ENCODE measurements at regions not wholly inside any gene's neighbourhood (a gene's known extent, or its start where the extent isn't known, plus 50 kb on each side); places are given as distances from the start of the nearest gene placed in this dataset.

DNA sequence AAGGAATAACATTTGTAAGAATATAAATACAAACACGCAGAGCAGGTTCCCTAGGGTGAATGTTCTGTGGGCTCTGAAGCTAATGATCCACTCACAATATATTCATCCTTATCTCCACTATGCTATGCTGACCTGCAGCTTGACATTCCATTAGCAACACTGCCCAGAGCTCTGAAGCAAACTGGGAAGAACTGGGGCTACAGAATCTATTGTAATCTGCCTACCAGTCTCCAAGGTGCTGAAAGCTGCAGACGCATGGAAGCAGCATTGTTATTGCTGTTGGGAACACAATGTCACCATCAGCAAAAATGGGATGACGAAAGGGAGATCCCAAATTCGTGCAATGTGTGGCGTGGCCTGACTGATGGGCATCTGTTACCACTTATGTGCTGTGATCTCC is 316.7 kb upstream of the RORA start:
- intact Hi-C loops (cut with micrococcal nuclease), result no loop called here
- no peaks in the 10 kb centered on the region for H3K9me3 Mint-ChIP-seq
- H3K4me1 Mint-ChIP-seq, result no peaks in the 10 kb centered on the region
- H3K36me3 Mint-ChIP-seq (ENCODE audit: low read depth), result no peaks in the 10 kb centered on the region
- CTCF ChIA-PET, result no interaction called here
- TF ChIP-seq, protein P1, sequence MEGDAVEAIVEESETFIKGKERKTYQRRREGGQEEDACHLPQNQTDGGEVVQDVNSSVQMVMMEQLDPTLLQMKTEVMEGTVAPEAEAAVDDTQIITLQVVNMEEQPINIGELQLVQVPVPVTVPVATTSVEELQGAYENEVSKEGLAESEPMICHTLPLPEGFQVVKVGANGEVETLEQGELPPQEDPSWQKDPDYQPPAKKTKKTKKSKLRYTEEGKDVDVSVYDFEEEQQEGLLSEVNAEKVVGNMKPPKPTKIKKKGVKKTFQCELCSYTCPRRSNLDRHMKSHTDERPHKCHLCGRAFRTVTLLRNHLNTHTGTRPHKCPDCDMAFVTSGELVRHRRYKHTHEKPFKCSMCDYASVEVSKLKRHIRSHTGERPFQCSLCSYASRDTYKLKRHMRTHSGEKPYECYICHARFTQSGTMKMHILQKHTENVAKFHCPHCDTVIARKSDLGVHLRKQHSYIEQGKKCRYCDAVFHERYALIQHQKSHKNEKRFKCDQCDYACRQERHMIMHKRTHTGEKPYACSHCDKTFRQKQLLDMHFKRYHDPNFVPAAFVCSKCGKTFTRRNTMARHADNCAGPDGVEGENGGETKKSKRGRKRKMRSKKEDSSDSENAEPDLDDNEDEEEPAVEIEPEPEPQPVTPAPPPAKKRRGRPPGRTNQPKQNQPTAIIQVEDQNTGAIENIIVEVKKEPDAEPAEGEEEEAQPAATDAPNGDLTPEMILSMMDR (IDR thresholded peaks at IDR 0.05), result no peak
- H3K27me3 Mint-ChIP-seq, result no peaks in the 10 kb centered on the region
- no peak overlapping the region for H3K4me3 Mint-ChIP-seq
- DNase-seq, result no peak
- ATAC-seq (ENCODE audit: low read depth), result no peak
- no peak overlapping the region for H3K27ac Mint-ChIP-seq
- POLR2A ChIA-PET, result no interaction called here

GRCh38 chr15:61541516-61541915 is 312.4 kb upstream of the RORA start:
- H3K4me1 Mint-ChIP-seq, result no peaks in the 10 kb centered on the region
- H3K27me3 Mint-ChIP-seq, result peaks cover 7% of the 10 kb centered on the region
- DNase-seq (no peak), ATAC-seq (ENCODE audit: low read depth) (no peak)
- H3K36me3 Mint-ChIP-seq (ENCODE audit: low read depth), result no peaks in the 10 kb centered on the region
- no peak overlapping the region for H3K4me3 Mint-ChIP-seq
- intact Hi-C loops (cut with micrococcal nuclease), result no loop called here
- TF ChIP-seq, protein P1 (IDR thresholded peaks at IDR 0.05), result no peak
- H3K9me3 Mint-ChIP-seq, result no peaks in the 10 kb centered on the region
- ChIA-PET POLR2A (no interaction called here), CTCF (no interaction called here)
- no peak overlapping the region for H3K27ac Mint-ChIP-seq

DNA sequence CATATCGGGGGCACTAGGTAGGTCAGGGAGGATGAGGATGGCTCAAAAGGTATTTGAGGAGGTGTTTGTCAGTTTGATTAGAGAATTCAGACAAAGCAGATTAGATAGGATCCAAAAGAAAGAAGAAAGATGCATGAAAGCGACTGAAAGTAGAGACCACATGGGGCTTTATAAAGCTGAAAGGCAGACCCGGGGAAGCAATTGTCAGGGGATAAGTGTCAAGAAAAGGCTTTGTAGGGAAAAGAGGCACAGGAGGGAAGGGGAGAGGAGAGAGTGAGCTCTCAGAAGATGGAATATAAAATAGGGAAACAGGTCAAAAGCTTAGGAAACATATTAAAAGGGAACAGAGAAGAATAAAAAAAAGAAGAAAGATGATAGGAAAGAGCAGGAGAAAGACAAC is 308.2 kb upstream of the RORA start:
- ChIA-PET CTCF (no interaction called here), POLR2A (no interaction called here)
- Mint-ChIP-seq H3K27ac (no peak overlapping the region), H3K9me3 (no peaks in the 10 kb centered on the region), H3K36me3 (ENCODE audit: low read depth) (no peaks in the 10 kb centered on the region), H3K27me3 (peaks cover 7% of the 10 kb centered on the region), H3K4me3 (no peak overlapping the region), H3K4me1 (no peaks in the 10 kb centered on the region)
- no peak for ATAC-seq (ENCODE audit: low read depth)
- no peak for DNase-seq
- intact Hi-C loops (cut with micrococcal nuclease), result no loop called here
- TF ChIP-seq, protein P1 (IDR thresholded peaks at IDR 0.05), result no peak

DNA sequence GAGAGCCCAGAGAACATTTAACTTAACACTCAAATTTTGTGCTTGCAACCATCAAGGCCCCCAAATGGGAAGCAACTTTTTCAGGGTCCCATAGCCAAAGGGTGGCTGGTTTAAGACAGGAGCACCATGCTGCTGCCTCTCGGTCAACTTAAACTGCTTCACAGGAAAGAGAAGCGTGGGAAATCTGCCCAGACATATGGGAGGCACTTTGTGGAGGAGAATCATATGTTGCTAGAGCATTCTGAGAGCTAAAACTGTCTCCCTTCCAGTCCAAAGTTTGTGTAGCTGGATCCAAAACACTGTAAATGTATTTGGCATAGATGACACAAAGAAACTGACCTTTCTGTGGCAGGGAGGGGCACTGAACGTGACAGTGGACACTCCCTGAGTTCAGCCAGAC is 305.9 kb upstream of the RORA start:
- no peak for DNase-seq
- intact Hi-C loops (cut with micrococcal nuclease), result no loop called here
- Mint-ChIP-seq H3K4me3 (no peak overlapping the region), H3K27ac (no peak overlapping the region), H3K27me3 (peaks cover 7% of the 10 kb centered on the region), H3K4me1 (no peaks in the 10 kb centered on the region), H3K9me3 (no peaks in the 10 kb centered on the region), H3K36me3 (ENCODE audit: low read depth) (no peaks in the 10 kb centered on the region)
- no peak for ATAC-seq (ENCODE audit: low read depth)
- ChIA-PET POLR2A (no interaction called here), CTCF (no interaction called here)
- TF ChIP-seq, protein P1 (IDR thresholded peaks at IDR 0.05), result no peak

DNA sequence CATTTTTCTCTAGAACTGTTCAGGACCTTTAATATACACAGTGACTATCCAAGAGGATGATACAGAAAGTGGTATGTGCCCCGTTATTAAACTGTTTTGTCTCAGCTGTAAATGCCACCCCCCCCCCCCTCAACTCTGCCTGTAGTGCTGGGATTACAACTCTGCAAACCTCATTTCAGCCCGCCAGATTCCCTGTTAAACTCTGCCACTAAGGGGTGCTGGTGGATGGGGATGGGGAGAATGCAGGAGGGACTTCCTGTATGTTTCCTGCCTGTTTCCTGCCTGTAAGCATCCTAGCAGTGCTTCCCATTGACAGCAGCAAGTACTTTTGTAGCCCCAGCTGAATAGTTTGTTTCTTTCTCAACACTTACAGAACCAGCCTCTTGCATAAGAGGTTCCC is 301.7 kb upstream of the RORA start:
- no peak overlapping the region for H3K27ac Mint-ChIP-seq
- no peak overlapping the region for H3K4me3 Mint-ChIP-seq
- intact Hi-C loops (cut with micrococcal nuclease), result no loop called here
- ChIA-PET CTCF (no interaction called here), POLR2A (no interaction called here)
- DNase-seq (no peak), ATAC-seq (ENCODE audit: low read depth) (no peak)
- H3K4me1 Mint-ChIP-seq, result peaks cover 10% of the 10 kb centered on the region
- H3K9me3 Mint-ChIP-seq, result no peaks in the 10 kb centered on the region
- TF ChIP-seq, protein P1 (IDR thresholded peaks at IDR 0.05), result no peak
- H3K27me3 Mint-ChIP-seq, result no peaks in the 10 kb centered on the region
- H3K36me3 Mint-ChIP-seq (ENCODE audit: low read depth), result no peaks in the 10 kb centered on the region

Measured in activated B cell treated with CpG ODN at 0.5 μM for 24 hours (primary cell).